Right renal cortex interstitium (tissue), 3 donors: ENCODE measurements at regions not wholly inside any gene's neighbourhood (a gene's known extent, or its start where the extent isn't known, plus 50 kb on each side); places are given as distances from the start of the nearest gene placed in this dataset.

Source experiments
- DNase-seq, 3 donors: peaks; one replicate each; pipeline ENCODE4 v3.0.0-alpha.2; 2013; ENCODE audit warnings: low read depth in 3 of 3, low spot score in 2 of 3

DNA sequence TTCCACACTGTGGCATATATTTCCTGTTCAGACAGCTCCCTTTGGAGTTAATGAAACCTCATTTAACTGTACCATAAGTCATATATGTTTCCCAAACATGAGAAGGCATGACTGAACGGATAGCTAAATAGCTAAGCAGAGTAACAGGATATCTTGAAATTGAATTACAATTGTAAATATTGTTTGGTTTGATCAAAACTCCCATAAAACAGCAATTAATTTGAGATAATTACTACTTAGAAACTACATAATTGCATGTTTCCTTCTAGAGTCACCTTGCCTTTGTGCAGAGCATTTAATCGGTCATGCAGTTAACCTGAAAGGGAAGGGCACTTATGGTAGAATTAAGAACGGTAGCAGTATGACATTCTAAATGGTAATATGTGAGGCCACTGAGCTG lies 179.0 kb upstream of the MAP3K7 start:
- no peak for DNase-seq

DNA sequence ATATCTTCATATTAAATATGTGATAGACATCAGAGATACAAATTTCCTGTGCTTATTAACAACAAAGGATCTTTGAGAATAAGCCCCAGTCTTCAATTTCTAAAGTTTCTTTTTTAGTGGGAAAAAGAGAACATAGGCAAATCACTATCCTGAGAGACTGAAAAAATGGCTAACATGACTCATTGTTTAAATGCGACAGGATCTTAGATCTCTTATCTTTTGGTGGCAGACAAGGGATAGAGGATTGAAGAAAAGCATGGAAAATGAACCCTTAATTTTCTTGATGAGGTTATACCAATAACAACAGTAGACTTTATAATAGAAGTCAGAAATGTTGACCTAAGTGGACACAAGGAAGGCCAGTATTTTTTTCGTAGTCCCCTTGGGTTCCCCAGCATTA lies 178.6 kb upstream of the MAP3K7 start:
- no peak for DNase-seq

DNA sequence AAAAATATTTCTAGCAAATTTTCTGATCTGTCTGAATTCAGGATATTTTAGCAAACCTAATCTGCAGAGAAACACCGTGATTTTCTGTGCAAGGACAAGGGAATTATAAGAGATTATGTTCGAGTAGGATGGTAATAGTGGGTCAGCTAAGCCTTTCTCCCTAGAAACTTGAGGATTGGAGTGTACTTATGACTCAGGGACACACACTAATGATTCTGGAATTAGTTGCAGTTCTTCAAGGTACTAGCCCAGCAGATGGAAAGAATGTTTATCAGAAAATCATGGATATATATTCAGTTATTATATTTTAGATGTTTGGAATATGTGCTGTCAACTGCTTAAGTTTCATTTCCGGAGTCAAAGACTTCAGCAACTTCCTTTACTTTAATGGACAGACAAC lies 177.1 kb upstream of the MAP3K7 start:
- DNase-seq, result no peak

DNA sequence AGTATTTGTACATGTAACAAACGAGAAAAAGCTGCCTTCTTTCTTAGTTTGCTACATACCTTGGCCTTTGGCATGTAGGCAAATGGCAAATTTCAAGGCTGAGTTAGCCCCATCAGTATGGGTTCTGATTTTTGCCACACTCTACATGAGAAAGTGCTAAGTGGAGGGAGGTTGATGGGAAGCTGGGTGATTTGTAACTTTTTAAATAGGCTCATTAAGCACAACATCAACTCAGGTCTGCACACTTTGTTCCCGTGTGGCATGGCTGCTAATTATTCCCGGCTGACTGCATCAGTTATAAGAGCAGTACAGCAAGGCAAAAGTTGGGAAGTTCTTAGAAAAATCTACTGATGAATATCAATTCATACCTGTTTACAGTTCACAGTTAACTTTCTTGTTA lies 172.8 kb upstream of the MAP3K7 start:
- no peak for DNase-seq

DNA sequence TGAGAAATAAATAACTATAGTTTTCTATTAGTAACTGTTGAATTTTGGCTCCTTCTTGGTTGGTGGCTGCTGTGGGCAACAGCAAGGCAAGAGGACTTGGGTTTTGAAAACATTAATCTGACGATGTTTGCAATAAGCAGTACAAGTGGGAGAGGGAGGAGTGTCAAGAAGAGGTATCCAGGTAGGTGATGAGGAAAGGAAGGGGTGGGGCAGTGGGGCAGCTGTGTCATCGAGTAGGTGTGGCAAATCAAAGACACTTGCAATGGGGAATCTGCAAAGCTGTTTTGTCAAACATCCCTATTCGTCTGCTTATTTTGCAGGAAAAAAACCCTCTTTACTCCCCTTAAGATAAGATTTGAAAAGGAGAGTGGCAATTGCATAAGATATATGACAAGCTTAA lies 171.9 kb upstream of the MAP3K7 start:
- DNase-seq, result no peak

DNA sequence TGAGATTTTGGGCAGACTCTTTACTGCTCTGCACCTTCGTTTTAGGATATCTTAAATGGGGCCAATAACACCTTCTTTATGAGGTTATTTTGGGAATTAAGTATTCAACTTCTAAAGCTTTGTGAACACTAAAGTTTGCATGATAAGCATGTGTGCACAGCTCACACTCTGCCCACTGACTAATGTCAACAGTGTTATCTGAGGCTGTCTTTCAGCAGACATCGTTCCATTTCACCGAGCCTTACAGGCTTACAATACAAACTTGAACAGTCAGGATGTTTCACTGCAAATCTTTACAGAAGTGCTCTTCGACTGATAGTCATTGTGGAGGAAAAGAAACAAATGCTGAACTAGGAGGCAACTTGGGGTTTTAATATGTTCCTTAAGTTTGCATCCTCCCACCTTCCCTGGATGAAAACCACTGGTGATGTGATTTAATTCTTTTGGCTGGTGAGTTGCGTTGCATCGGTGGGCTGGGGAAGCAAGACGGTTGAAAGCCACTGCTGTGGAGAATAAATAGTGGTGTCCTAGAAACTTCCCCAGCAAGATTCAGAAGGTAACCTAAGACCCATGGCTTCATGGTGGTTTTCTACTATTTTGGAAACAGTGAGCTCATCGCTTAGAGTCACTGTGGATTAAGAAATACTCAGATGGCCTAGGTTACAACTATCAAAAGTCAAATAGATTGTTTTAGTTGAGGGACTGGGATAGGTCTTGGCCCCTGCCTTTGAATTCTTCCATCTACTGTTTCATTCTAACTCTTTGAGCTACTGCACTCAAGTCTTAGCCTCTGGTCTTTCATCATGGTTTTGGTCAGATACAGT lies 167.2 kb upstream of the MAP3K7 start:
- no peak for DNase-seq

DNA sequence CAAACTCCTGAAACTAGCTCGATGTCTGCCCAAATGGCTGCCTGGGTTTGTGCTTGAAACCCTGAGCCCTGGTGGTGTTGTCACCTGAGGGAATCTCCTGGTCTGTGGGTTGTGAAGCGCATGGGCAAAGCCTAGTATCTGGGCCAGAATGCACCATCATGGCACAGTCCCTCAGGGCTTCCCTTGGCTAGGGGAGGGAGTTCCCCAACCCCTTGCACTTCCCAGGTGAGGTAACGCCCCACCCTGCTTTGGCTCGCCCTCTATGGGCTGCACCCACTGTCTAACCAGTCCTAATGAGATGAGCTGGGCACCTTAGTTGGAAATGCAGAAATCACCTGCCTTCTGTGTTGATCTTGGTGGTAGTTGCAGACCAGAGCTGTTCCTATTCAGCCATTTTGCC lies 152.9 kb upstream of the MAP3K7 start:
- no peak for DNase-seq

DNA sequence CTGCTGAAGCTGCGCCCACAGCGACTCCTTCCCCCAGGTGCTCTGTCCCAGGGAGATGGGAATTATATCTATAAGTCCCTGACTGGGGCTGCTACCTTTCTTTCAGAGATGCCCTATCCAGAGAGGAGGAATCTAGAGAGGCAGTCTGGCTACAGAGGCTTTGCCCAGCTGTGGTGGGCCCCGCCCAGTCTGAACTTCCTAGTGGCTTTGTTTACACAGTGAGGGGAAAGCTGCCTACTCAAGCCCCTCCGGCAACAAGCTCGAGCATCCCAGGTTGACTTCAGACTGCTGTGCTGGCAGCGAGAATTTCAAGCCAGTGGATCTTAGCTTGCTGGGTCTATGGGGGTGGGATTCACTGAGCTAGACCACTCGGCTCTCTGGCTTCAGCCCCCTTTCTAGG lies 152.5 kb upstream of the MAP3K7 start:
- no peak for DNase-seq

DNA sequence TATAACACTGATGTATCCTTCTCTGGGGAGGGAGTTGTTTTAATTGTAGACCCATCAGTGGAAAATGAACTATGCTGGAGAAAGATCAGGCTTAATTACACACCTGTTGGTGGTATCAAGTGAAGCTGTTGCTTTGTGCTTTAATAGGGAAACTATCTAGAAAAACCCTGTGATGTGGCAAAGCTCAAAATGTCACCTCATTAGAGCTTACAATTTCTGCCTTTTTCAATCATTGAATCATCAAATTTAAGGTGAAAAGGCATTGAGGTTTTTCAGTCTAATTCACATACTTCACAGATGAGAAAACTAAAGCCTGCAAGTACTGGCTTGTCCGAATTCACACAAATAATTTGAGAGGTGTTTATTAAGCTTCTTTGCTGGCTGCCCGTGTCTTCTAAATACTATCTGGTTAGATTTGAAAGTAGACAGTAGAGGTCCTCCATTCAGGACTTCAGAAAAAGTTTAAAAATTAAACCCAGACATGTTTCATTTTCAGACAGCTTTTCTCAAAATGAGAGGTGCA lies 143.3 kb upstream of the MAP3K7 start:
- DNase-seq, result no peak

DNA sequence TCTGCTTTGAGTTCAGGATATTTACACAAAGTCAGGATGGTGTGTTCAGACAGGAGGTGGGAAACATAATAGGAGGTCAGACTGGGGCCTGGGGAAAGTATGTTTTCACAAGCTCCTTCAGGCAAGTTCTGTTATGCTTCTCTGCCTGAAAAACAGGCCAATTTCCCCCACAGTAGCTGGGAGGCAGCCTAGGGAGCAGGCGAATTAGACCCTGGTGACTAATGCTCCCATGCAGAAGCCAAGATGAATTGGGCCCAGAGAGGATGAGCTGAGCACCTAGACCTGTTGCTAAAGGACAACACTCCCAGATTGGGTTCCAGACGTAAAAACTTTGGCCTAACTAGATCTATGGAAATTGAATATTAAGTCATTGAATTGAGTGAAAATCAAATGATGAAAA lies 142.2 kb upstream of the MAP3K7 start:
- no peak for DNase-seq

DNA sequence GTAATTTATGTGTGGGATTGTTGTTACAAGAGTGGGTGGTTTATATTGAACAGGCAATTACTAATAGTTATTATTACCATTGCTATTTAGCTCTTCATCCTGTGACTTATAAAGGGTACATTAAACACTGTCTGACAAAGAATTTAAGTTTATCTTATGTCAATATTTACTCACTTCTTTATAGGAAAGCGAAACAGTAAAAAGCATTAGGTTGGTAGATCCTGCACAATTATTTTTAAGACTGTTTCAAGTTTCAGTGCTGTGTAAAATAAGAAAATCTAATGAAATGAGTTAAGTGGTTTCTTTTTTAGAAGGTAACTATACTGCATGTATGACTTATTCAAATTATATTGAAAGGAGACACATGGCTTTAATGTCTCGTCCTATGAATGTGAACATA lies 135.8 kb upstream of the MAP3K7 start:
- DNase-seq, result no peak

DNA sequence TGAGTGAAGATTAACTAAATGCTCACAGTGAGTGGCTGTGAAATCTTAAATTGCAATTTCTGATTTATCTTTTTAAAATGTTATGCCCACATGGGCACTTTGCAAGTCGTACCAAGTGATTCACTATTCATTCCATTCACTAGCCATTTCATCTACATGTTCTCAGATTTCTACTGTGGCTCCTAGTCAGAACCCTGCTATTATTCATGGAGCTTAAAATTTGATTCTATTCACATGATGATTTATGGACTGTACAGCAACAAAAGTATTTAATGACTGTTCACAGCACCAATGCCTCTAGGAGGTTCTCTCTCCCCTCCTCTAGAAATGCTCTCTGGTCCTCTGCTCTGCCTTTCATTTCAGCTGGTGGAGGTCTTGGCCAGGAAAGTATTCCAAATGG lies 133.5 kb upstream of the MAP3K7 start:
- no peak for DNase-seq

DNA sequence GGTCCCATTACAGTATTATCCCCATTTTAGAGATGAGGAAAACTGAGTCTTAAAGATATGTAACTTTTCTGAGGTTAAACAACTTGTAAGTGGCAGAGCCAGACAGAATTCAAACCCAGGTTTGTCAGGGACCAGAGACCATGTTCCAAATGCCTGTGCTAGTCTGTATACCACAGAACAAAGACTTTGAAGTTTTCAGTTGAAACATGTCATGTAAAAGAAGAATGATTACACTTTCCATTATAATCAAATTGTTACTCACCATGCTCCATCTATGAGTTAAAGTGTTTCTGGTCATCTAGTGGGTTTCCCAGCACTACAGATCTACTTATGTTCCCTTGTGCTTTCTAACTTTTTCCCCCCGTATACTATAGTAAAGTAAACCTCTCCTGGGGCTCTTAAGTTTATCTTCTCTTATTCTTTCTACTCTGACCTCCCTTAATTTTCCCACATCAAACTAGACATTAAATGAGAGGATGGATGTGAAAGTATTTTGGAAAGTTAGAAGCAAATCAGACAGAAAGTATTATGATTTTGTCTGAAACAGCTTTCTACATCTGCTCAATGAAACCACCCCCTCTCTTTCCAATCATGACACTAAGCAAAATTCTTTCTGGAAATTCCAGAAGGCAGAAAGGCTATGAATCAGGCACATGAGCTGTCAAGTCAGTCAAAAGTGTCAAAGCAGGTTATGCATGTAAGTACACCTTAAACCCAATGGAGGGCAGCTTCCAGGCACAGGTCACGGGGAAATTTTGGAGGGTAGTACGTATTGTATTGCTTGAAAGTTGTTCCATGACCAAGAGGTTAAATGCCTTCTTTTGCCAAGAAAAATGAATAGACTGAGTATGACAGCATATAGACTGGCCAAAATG lies 132.7 kb upstream of the MAP3K7 start:
- no peak for DNase-seq

DNA sequence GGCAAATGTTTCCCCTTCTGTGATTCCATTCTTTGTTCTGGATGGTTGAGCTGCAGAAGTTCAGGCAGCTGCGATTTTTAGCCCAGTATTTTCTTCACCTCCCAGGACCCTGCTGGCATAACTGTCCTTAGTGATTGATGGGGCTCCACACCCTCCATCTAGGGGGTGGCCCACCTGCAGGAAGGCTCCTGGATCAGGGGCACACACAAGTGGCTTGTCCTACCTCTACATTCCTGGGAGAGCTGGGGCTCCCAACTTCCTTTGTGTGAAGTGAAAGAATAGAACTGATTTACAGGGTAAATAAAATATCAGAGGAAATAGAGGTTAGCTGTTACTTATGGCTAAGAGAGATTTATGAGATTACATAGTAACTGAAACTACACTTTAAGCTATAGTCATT lies 129.5 kb upstream of the MAP3K7 start:
- DNase-seq, result no peak

DNA sequence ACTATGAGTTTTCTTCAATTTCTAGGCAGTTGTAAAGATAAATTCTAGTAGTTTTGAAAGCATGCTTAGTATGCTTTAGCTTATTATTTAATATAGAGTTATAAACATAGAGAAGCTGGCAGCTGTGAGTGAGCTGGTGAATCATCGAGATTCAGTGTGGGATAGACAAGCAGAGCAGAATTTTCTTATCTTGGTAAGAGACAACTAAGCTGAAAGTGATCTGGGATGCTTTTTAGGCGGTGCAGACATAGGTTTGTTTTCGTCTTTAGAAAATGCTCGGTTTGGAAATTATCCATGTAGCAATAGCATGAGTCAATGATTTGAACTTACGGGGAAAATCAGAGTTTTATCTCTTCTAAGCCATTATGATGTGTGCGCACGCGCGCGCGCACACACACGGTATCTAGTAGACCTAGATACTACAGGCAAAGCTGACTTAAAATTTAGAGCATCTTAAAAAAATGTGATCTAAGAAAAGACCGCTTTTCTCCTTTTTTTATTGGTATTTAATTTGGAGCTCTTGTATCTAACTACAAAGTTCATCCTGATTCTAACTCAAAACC lies 128.3 kb upstream of the MAP3K7 start:
- no peak for DNase-seq

DNA sequence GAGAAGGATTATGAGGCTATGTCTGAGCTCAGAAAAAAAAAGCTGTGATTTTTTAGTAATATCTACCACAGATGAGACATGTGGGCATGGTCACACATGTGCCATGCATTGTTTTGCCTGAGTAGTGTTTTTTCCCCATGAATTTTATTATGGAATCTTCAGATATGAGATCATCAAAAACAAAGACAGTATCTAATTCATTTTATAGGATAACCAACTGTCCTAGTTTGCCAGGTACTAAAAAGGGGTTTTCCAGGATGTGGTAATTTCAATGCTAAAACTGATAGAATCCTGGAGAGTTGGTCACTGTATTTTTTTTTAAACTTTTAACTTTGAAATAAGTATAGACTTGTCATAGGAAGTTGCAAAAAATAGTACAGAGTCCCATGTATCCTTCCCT lies 127.4 kb upstream of the MAP3K7 start:
- no peak for DNase-seq

DNA sequence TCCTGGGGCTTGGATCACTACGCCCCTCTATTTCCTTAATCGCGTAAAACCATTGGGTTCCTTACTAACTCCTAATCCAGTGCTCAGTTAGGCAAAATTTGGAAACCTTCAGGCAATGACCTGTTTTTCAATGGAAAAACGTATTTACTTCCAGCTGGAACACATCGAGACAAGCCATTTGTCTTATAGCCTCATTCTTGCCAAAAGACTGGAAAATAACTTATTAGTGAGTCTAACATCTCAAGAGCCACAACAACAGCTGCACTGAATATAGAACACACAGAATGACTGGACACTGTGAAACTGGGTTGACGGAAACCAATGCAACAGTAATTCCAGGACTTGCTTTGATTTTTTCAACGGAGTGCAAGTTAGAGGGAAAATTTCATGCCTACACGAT lies 125.2 kb upstream of the MAP3K7 start:
- no peak for DNase-seq

DNA sequence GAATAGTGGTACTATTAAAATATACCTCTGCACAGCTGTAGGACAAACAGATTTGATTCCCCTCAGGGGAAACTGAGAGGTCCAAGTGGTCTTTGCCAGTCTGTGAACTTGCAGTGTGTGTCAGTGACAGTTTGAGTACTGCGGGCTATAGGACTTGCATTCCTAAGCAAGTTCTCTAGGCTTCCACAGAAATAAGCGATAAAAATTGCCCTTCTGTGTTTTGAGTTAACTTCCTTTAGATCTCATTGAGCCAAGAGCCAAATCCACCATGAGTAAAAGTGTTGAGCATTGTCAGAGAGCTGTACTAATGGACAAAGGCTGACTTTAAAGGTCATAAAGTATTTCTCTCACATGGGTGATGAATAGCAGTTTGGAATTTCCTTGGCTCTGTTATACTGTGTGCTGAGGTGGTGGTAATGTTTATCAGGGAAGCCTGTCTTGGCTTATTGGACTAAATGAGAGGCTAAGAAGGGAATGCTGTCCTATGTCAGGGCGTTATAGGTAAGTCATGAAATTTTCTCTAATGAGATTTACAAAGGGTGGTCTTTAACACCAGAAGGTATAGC lies 122.6 kb upstream of the MAP3K7 start:
- no peak for DNase-seq

DNA sequence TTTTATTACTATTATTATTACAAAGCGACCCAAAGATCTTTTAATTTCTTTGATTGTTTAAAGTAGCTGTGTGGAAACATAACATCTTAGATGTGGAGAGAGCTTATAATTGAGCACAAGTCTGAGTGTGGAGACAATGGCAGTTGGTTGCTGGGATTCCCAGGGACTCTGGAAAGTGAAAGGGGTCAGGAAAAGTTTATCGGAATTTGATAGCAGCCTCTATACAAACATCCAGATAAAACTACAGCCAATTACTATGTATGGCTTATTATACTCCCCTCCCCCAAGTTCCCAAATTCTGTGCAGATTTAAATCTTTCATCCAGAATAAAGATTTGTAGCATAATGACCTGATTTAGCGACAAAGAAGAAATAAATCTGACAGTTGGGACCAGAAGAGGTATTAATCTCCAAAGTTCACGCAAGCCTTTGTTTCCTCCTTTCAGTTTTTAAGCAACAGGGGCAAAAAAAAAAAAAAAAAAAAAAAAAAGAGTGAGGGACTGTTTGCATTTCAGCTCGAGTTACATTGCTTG lies 121.4 kb upstream of the MAP3K7 start:
- DNase-seq, result no peak

DNA sequence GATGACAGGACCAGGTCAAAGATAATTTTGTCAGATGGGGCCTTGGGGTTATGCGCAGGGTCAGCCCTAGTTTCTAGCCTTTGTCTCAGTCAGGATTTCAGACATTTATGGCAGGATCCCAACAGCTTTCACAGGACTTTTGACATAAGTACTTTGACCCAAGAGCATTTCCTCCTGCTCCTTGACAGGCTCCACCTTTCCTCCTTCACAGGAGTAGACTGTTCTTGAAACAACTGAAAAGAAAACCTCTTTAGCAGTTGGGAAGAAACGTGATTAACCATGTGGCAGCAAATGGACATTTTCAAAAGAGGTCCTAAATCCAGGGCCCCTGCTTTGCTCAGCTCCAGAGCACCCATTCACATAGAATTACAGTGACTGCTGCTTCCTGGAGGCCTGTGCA lies 120.4 kb upstream of the MAP3K7 start:
- no peak for DNase-seq

DNA sequence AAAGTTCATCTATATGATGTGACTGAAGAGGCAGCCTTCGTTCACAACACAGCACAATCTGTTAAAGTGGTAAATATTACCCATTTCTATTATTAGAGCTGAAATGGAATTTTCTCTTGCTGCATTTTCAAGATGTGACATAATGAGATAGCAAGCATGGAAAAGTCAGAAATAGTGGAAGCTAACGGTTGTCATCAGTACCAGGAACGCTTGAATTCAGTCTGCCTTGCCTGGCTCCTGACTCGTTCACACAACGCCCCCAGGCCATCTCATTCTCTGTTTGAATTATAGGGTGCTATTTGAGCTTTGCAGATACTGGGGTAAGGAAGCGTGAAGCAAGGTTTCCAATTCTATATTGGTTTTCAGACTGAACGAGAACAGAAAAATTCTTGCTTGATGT lies 116.5 kb upstream of the MAP3K7 start:
- no peak for DNase-seq
